Smooth muscle cell of the brain vasculature (primary cell): ENCODE measurements at regions not wholly inside any gene's neighbourhood (a gene's known extent, or its start where the extent isn't known, plus 50 kb on each side); places are given as distances from the start of the nearest gene placed in this dataset.
"Not testable (repeated sequence)": the region's sequence is repeated elsewhere in the genome, so short reads cannot be mapped to it uniquely, and the experiment has no call there.

Source experiments
- DNase-seq: peaks from one replicate; pipeline ENCODE4 v3.0.0-alpha.2; 2012; ENCODE audit warnings: low read depth, low spot score

DNA sequence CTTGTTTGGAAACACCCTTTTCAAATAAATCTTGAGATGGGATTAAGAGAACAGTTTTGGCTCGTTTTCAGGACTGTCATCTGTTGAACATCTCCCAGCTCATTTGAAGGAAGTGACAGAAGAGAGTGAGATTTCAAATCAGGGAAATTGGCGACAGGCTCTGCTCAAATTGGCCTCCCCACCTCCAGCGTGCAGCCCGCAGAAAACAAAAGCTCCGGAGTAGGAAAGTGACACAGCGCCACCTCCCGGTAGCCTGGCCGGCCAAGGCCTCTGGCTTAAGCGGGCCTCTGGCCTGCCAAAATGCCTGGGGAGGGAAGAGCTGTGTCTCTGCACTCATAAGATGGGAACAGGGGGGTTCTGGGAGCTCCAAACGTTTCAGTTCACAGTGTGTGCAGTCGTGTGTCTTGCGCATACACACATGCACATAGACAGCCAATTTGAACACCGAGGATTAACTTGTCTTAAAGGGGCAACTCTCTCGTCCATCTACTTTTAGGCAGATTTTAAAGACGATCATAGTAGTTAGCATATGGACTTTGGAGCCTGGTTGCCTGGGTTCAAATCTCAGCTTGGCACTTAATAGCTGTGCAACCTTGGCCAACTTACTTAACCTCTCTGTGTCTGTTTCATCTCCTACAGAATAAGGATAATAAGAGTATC, 132.7 kb upstream of the RCN1 start:
- DNase-seq = no peak

DNA sequence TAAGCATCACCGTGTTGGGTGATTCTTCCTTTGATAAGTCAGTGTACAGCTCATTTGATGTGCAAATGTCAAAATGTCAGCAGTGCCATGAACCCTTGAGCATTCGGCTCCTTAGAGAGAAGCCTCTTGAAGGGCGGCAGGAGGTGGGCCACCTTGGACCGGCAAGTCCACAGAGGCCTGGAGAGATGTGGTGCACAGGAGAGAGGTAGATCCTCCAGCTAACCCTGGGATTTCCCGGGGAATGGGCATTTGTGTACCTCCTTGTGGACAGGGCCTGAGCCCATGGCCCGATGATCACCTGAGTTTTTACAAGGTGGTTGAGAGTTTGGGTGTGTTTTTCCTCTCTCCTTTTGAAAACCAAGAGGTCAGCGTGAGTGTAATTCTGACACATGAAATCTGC, 133.2 kb upstream of the RCN1 start:
- DNase-seq = no peak

DNA sequence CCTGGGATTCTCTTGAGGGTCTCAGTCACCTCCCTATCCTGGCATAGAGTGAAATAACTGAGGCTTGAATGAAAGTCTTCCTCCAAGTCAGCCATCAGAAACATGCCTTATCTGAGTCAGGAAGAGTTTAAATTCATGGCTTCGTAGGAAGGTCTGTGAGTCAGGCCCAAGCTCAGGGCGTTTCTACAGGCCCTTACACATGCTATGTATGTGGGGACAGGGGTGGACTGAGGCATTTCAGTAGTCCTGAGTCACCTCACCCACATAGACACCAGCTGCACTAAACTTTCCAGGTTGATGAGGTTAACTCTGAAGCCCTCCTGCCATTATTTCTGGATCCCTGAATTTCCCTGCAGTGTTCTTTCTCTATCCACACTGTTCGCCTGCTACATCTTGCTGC, 134.6 kb upstream of the RCN1 start:
- no peak for DNase-seq

DNA sequence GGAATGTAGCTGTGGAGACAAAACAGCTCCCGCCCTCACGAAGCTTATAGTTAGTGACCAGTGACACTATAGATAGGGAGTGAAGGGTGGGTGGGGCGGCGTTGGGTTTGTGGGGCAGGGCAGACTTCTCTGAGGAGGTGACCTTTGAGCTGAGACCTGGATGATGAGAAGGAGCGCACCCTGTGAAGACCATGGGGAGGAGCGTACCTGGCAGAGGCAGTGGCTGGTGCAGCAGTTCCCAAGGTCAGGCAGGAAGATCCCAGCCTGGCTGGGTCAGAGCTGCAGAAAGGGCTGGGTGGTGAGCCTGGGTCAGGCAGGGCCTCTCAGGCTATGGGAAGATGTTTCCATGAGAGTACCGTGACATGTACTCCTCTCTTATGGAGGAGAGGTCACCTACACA, 135.0 kb upstream of the RCN1 start:
- no peak for DNase-seq

DNA sequence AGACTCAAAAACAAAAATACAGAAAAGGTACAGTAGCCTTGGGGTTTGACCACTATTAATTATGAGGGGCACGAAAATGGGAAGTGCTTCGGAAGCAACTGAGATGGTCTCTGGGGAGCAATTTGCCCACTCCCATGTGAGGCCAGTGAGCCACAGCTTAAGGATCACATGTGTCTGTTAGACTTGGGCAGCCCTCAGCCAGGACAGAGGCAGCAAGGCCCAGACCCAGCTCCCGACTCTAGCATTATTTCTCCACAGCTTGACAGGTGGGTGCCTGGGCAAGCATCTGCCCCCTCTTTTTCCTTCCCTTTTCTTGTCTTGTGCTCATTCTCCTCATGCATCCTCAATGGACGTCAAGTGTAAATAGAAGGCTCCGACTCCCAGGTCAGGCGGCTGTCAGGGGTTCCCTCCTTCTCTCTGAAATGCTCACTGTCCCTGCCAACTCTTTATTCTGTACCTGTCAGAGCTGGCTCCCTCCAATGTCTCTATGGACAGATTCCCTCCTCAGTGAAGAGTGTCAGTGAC, 137.0 kb upstream of the RCN1 start:
- no peak for DNase-seq

DNA sequence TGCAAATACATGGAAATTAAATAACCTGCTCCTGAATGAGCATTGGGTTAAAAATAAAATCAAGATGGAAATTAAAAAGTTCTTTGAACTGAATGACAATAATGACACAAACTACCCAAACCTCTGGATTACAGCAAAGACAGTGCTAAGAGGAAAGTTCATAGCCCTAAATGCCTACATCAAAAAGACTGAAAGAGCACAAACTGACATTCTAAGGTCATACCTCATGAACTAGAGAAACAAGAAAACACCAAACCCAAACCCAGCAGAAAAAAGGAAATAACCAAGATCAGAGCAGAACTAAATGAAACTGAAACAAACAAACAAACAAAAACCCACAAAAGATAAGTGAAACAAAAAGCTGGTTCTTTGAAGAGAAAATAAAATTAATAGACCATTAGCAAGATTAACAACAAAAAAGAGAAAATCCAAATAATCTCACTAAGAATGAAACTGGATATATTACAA, 138.6 kb upstream of the PAX6 start:
- DNase-seq = not testable (repeated sequence)

DNA sequence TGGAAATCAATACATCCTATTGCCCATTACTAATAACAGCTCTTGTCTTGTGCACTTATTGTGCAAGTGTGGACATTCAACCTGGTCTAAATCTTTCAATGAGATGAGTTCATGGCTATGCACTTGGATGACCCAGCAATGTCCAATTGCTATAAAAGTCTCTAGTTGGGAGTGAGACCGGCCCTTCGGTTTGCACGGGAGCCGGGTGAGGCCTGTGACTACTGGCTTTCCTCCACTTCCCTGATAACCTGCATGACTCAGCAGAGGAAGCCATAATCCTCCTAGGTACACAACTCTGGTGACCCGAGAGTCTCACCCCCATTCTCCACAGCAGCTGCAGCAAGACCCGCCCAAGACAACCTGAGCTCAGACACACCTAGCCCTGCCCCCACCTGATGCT, 135.9 kb upstream of the PAX6 start:
- DNase-seq = no peak

DNA sequence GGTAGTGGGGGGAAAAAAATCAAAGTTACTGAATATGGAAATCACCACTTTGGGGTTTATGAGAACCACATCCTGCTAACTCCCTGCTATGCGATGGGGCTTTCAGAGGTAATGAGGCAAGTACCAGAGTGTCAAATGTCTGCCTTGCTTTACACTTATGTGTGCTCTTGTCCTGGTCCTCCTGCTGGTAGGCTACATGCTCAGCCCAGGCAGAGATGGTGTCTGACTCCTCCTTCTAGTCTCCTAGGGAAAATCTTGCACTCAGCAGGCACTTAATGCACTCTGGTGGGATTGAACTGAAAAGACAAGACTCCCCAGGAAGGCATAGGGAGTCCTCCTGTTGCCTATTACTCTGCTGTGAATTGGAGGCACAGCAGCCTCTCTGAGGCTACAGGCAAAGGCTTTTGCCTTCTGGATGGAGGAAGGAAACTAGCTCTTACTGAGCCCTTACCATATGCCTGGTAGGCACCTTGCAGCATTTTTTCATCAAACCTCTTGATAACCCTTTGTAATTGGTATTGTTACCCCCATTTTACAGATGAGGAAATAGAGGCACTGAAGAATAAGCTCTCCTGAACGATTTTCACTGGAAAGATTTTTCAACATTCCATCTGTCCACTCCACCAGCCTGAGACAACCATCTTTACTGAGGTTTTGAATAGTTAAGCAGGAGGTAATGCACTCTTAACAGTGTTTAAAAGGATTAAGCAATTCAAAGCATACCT, 132.1 kb upstream of the PAX6 start:
- no peak for DNase-seq

DNA sequence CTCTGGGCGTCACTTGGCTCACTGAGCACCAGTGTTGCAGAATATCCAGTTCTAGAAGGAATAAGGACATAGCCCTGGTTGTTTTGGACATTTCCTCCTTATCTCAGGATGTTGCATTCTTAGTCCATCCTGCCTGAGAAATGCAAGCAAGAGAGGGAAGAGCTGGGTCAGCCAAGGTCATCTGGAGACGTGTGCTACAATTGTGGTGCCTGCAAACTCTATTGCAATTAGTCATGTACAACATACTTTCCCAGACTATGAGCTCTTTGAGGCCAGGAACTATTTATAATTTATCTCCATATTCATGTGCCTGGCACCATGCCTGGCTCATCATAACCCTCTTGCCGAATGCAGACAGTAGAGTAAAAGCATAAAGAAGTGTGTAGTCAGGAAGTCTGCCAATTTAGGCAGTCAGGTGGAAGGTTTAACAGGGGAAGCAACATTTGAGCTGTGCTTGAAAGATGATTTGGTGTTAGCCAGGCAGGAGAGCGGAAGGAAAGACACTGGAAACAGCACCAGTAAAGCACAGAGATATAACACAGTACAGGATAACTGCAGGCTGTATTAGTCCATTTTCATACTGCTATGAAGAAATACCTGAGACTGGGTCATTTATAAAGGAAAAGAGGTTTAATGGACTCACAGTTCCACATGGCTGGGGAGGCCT, 129.4 kb upstream of the PAX6 start:
- no peak for DNase-seq

DNA sequence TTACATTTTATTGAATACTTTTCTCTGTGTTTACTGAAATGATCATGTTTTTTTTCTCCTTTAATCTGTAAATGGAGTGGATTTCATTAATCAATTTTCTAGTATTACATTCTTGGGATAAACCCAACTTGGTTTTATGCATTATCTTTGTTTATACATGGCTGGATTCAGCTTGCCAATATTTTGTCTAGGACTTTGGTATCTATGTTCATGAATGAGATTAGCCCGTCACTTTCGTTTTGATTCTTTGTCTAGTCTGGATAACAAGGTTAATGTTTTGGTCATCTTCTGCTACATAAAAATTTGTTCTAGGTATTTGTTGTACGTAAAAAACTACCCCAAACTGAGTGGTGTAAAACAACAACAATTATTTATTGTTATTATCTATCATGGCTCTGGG, 127.9 kb upstream of the PAX6 start:
- DNase-seq = no peak

DNA sequence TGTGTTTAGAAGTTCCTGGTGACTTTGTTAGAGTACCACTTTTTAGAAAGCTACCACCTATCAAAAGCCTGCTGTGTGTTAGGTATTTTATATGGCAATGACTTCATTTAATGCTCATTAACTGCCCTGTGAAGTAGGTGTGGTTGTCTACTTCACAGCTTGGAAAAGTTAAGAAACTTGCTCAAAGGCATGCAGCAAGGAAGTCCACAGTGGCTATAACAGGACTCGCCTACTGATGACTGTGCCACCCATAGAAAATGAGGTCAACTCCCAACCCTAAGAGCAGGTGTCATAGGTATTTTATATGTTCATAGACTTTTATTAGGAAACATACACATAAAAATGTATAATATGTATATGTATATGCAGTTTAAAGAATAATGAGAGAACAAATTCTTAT, 125.2 kb upstream of the PAX6 start:
- DNase-seq = no peak

DNA sequence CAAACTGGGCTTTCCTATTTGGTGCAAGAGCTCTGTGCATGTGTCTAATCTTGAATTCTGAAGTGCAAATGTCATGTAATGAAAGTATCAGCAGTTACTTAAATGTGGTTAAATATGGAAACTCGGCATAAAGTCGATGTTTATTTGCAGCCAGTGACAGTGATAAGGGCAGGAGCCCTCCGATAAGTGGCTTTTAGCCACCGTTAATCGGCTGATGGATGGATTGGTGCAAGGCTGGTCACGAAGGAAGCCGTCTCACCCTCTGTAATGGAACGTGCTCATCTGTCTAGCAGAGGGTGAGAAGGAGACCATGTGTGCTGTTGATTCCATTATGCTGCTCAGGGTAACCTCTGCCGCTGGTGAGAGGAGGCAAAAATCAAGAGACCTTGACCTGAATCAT, 121.8 kb upstream of the PAX6 start:
- no peak for DNase-seq

DNA sequence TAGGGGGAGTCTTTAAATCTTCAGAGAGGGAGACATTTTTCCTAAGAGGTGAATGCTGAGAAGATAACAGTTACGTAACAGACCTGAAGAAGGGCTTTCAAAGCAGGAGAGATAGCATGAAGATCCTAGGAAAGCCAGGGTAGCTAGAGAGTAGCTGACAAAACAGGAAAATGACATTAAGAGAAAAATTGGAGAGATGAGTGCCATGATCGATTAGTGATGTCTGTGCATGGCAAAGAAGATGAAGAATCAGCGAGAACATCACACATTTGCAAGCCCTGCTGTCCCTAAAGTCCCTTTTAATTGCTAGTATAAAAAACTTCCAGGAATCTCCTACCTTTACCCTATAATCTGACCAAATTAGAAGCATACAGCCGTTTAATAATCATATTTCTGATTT, 116.9 kb upstream of the PAX6 start:
- no peak for DNase-seq

DNA sequence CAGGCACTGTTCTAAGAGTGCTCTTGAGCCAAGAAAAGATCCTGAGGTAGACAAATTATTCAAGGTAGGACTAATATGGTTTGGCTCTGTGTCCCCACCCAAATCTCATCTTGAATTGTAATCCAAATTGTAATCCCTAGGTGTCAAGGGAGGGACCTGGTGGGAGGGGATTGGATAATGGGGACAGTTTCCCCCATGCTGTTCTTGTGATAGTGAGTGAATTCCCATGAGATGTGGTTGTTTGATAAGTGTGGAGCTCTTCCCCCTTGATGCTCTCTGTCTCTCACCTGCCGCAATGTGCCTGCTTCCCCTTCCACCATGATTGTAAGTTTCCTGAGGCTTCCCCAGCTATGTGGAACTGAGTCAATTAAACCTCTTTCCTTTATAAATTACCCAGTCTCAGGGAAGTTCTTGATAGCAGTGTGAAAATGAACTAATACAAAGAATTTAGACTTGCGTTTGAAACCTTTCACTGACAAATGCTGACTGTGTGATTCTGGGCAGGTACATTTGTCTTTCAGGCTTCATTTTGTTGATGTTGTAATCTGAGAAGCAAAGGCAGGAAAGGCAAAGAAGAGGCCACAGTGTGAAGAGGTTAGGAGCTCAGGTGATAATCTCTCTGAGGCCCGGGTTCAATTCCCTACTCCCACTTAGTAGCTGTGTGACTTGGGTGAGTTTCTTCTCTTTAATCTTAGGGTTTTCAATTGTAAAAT, 115.8 kb upstream of the PAX6 start:
- no peak for DNase-seq

DNA sequence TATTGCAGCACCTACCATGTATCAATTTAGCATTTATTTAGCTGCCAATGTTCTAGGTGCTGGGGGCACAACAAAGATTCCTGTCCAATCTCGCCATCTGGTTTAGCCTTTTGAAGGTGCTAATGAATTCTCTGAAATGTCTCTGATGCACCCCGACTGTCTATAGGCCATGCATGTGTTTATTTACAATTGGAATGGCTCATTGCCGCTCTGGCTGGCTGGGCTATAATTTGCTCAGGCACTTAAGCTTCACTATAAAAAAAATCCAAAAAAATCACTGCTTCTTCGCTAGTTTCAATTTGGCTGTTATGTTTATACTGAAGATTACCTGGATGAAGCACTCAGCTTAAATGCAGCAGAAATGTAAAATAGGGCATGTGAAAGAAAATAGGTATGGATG, 115.0 kb upstream of the PAX6 start:
- DNase-seq = no peak

DNA sequence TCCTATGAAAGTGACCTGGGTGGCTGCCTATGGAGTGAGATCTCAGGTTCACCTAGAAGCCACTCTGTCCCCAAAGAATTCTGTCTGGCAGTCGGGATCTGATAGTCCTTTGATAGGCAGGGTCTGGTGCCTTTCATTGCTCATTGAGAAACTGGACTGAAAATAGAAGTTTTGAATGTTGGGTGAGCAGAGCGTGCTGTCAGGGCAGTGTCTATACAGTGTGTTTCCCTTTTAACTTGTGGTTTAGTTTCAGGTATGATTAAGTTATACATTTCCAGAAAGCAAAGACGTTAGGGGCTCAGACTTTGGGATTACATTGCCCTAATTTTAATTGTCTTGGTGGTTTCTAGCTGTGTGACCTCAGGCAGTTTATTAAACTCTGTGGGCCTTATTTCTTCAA, 111.3 kb upstream of the PAX6 start:
- no peak for DNase-seq

DNA sequence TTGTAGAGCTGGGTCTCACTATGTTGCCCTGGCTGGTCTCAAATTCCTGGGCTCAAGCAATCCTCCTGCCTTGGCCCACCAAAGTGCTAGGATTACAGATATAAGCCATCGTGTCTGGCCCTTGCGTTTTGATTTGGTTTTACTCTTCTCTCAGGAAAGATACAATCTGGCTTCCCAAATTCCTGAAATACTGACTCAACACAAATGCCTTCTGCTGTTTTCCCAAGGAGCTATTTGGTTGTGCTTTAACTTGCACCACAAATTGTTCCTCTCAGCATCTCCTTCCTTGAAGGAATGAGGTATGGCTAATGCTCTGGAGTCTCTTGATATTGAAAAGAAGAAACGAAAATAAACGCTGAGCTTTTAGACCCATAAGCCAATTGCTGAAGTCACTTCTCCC, 110.0 kb upstream of the PAX6 start:
- DNase-seq = no peak

DNA sequence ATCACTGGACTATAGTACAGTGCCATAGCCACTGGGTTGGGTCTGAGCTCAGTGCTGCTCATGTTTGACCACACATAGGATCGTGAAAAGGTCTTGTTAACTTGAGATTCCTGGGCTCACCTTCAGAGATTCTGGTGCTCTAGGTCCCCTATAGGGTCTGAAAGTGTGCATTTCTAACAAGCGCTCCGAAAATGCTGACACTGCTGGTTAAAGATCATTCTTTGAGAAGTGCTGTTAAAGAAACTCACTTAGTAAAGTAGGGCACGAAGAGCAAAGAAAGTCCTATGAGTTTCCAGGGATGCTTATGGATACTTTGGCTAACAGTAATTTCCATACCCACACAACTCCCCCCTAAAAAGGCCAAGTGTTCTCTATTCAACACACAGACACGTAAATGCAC, 108.1 kb upstream of the PAX6 start:
- DNase-seq = no peak

DNA sequence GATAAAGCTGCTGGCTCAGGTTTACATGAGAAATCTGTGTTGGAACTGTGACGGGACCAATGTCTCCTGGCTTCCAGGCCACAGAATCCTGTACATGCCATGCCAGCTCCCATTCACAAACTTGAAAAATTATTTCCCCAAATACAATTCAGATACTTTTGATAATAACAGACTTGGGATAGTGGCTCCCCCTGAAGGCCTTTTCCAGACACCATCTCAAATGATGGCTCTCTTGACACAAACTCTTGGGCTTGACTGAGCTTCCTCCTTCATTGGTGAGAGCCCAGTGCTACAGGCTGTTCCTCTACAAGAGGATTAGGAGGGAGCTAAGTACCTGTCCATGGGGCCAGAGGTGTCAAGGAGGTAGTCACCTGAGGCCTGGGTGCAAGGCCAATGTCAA, 104.7 kb upstream of the PAX6 start:
- DNase-seq = no peak

DNA sequence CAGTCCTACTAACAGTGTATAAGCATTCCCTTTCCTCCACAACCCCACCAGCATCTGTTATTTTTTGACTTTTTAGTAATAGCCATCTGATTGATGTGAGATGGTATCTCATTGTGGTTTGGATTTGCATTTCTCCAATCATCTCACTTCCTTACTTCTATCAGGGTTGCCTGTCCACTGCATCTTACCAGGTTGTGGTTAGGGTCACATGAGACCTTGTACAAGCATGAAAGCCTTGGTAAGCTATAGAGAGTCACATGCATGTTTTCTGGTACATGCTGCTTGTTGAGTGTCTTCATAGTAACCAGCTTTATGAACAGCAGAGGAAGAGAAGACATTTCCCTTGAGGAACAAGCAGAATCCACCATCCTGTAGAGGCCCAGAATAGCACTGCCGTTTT, 102.9 kb upstream of the PAX6 start:
- no peak for DNase-seq

DNA sequence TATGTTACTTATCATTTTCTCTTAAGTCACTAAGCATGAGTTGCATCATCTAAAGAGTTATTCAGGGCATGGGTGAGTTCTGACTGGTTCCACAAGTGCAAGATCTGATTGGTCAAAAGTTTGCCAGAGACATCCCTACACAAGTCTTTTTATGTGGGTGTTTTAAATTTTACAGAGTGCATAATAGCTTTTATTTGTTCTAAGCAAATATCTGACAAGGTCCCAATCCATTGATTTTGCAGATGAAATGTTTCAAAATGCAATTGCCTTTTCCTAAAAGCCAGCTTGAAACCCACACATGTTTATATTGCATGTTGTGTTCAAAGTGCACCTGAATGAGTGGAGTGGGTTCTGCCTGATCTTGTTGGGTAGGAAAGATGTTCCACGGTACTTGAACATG, 101.7 kb upstream of the PAX6 start:
- no peak for DNase-seq

DNA sequence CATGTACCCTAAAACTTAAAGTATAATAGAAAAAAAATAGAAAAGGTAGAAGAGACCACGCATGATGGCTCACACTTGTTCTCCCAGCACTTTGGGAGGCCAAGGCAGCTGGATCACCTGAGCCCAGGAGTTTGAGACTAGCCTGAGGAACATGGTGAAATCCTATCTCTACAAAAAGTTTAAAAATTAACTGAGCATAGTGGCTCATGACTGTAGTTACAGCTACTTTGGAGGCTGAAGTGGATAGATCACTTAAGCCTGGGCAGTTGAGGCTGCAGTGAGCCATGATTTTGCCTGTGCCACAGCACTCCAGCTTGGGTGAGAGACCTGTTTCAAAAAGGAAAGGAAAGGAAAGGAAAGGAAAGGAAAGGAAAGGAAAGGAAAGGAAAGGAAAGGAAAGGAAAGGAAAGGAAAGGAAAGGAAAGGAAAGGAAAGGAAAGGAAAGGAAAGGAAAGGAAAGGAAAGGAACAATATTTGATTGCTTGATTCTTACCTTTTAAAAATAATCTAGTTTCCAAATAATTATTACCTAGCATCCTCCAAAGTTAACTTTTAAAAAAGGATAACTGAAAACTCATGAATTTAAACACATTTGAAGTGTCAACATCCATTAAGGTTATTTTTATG, 99.9 kb upstream of the PAX6 start:
- no peak for DNase-seq
